ENCODE measurements at regions not wholly inside any gene's neighbourhood (a gene's known extent, or its start where the extent isn't known, plus 50 kb on each side); places are given as distances from the start of the nearest gene placed in this dataset.

DNA sequence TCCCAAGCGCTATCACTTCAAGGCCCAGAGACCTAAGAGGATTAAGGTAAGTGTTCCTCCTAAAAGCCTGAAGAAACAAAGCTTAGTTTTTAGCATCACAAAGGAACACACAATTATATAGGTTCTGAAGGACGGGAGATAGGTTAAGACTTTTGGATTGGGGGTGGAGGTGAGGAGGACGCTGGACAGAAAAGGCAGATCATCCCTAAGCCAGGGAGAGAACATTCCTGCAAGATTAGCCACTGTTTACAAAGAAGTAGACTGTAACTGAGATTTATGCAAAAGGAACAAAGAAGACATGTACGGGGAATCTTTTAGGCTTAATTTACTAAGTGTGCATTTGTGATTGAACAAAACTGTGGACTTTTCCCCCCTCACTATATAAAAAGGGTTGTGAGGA is 184.1 kb upstream of the IRX5 start:
- TF ChIP-seq POLR2A (IDR thresholded peaks at IDR 0.05) = no peak
- TF ChIP-seq, protein P1, sequence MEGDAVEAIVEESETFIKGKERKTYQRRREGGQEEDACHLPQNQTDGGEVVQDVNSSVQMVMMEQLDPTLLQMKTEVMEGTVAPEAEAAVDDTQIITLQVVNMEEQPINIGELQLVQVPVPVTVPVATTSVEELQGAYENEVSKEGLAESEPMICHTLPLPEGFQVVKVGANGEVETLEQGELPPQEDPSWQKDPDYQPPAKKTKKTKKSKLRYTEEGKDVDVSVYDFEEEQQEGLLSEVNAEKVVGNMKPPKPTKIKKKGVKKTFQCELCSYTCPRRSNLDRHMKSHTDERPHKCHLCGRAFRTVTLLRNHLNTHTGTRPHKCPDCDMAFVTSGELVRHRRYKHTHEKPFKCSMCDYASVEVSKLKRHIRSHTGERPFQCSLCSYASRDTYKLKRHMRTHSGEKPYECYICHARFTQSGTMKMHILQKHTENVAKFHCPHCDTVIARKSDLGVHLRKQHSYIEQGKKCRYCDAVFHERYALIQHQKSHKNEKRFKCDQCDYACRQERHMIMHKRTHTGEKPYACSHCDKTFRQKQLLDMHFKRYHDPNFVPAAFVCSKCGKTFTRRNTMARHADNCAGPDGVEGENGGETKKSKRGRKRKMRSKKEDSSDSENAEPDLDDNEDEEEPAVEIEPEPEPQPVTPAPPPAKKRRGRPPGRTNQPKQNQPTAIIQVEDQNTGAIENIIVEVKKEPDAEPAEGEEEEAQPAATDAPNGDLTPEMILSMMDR (IDR thresholded peaks at IDR 0.05) = no peak
